ENCODE measurements at regions not wholly inside any gene's neighbourhood (a gene's known extent, or its start where the extent isn't known, plus 50 kb on each side); places are given as distances from the start of the nearest gene placed in this dataset.
"Not testable (repeated sequence)": the region's sequence is repeated elsewhere in the genome, so short reads cannot be mapped to it uniquely, and the experiment has no call there.

- not testable (repeated sequence) for DNase-seq
These were observed 1096.6 kb downstream of the UQCRFS1 start for GRCh38 chr19:28116379-28116778.

DNA sequence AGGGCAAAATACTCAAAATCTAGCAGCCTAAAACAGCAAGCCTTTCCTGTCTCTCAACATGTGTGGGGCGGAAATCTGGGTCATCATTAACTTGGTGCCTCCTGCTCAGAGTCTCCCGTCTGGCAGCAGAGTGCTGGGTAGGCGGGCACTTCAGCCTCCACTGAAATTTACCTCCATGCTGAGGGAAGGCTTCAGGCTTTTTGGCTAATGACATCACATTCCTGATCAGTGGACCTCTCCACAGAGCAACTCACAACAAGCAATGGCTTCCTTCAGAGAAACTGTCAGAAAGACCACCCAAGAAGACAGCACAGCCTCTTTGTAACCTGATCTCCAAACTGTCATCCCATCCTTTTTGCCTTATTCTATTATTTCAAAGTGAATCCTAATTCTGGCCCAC is 1109.0 kb downstream of the UQCRFS1 start:
- DNase-seq = no peak

DNA sequence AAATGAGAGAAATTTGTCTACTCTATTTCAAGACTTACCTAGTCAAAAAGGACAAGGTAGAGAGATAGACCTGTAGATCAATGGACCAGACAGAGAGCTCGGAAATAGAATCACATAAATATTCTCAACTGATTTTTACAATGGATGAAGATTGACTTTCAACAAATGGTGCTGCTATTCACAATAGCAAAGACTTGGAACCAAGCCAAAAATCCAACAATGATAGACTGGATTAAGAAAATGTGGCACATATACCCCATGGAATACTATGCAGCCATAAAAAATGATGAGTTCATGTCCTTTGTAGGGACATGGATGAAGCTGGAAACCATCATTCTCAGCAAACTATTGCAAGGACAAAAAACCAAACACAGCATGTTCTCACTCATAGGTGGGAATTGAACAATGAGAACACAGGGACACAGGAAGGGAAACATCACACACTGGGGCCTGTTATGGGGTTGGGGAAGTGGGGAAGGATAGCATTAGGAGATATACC is 1128.2 kb downstream of the UQCRFS1 start:
- not testable (repeated sequence) for DNase-seq

DNA sequence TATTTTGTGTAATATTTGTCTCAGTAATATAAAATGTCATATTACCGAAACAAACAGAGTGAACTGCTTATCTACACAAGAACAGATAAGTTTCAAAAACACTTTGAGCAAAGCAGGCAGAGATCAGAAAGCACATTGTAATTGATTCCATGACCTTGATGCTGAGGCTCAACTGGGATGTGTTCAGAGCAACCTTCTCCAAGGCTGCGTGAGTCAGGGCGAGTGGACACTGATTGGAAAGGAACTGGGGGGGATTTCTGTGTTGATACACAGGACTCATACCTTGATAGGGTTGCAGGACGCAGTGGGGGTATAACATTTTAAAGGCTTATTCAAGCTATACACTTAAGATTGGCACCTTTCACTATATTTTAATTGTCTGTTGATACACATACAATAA is 1136.3 kb downstream of the UQCRFS1 start:
- DNase-seq = no peak

GRCh38 chr19:28075229-28075628 is 1137.7 kb downstream of the UQCRFS1 start:
- no peak for DNase-seq

- no peak for DNase-seq
These were observed 1138.2 kb downstream of the UQCRFS1 start for GRCh38 chr19:28074773-28075172.

GRCh38 chr19:28067882-28068281 is 1145.1 kb downstream of the UQCRFS1 start:
- no peak for DNase-seq

- DNase-seq = no peak
These were observed 1146.0 kb downstream of the UQCRFS1 start for GRCh38 chr19:28066988-28067387.

- no peak for DNase-seq
These were observed 1146.8 kb downstream of the UQCRFS1 start for GRCh38 chr19:28066161-28066560.

GRCh38 chr19:28065026-28065425 is 1147.9 kb downstream of the UQCRFS1 start:
- DNase-seq = no peak

GRCh38 chr19:28063702-28064101 is 1149.2 kb downstream of the UQCRFS1 start:
- DNase-seq = no peak

DNA sequence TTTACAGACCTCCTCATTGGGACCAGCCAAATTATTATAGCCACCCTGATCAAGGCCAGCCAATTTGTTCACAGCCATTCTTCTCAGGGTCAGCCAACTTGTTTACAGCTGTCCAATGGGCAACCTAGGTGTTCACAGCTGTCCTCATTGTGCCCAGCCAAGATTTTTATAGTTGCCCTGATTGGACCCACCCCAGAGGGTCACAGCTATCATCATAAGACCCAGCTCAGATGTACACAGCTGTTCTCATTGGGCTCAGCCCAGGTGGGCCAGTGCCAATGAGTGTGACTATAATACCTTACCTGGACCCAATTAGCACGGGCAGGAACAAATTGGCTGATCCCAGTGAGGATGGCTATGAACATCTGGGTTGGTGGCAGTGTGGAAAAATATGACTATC is 1151.8 kb downstream of the UQCRFS1 start:
- DNase-seq = no peak

DNA sequence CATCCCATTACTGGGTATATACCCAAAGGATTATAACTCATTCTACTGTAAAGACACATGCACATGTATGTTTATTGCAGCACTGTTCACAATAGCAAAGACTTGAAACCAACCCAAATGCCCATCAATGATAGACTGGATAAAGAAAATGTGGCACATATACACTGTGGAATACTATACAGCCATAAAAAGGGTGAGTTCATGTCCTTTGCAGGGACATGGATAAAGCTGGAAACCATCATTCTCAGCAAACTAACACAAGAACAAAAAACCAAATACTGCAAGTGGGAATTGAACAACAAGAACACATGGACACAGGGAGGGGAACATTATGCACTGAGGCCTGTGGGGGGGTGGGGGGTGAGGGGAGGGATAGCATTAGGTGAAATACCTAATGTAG is 1155.9 kb downstream of the UQCRFS1 start:
- not testable (repeated sequence) for DNase-seq

DNA sequence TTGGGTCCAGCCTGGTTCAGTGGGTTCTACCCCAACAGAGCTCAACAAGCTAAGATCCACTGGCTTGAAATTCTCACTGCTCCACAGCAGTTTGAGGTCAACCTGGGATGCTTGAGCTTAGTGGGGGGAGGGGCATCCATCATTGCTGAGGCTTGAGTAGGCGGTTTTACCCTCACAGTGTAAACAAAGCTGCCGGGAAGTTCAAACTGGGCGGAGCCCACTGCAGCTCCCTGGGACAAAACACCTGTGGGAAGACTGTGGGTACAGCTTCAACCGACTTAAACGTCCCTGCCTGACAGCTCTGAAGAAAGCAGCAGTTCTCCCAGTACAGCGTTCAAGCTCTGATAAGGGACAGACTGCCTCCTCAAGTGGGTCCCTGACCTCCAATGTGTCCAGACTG is 1161.9 kb downstream of the UQCRFS1 start:
- DNase-seq = no peak

DNA sequence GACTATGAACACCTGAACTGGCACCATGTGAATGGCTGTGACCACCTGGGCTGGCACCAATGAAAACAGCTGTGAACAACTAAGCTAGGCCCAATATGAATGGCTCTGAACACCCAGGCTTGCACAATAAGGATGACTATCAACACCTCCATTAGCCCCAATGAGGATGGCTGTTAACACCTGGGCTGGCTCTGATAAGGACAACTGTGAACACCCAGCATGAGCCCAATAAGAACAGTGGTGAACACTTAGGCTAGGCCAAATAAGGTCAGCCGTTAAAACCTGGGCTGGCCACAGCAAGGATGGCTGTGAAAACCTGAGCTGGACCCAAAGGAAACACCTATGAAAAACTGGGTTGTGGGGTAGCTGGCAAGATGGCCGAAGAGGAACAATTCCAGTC is 1163.1 kb downstream of the UQCRFS1 start:
- no peak for DNase-seq

DNA sequence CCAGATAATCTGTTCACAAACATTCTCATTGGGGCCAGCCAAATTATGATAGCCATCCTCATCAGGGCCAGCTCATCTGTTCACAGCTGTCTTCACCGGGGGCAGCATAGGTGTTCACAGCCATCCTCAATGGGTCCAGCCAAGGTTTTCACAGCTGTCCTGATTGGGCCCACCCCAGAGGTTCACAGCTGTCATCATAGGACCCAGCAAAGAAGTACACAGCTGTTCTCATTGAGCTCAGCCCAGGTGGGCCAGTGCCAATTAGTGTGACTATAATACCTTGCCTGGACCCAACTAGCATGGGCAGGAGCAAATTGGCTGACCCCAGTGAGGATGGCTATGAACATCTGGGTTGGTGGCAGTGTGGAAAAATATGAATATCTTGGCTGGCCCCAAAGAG is 1166.0 kb downstream of the UQCRFS1 start:
- DNase-seq = no peak

DNA sequence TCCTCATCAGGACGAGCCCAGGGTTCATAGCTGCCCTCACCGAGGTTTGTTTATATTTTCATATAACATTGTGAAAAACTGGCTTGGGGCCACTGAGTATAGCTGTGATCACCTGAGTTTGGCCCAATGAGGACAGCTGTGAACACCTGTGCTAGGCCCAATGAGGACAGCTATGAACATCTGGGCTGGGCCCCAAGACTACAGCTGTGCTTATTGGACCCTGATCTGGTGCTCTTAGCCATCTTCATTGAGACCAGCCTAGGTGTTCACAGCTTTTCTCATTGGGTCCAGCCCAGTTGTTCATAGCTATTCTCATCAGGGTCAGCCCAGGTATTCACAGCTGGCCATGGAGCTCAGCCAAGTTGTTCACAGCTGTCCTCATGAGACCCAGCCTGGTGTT is 1167.3 kb downstream of the UQCRFS1 start:
- no peak for DNase-seq

- DNase-seq = no peak
These were observed 1168.5 kb downstream of the UQCRFS1 start for GRCh38 chr19:28044477-28044876.

DNA sequence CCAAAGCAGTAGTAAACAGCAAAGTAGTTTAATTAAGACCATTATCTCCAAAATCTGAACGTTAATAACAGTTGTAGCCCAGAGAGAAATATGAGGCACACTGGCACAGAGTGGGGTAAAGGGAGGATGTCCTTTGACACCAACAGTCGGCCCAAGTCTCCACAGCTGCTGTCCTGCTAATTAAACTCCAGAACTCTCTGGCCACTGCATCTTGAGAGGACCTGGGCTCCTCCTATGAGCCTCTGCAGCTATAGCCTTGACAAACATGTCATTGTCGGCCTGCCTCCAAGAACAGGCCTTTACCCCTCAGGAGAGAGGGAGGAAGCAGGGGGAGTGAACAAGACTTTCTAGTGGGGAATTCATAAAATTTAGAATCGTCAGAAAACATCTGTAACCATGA is 1170.4 kb downstream of the UQCRFS1 start:
- DNase-seq = no peak

GRCh38 chr19:28039677-28040381 is 1173.1 kb downstream of the UQCRFS1 start:
- DNase-seq = no peak

DNA sequence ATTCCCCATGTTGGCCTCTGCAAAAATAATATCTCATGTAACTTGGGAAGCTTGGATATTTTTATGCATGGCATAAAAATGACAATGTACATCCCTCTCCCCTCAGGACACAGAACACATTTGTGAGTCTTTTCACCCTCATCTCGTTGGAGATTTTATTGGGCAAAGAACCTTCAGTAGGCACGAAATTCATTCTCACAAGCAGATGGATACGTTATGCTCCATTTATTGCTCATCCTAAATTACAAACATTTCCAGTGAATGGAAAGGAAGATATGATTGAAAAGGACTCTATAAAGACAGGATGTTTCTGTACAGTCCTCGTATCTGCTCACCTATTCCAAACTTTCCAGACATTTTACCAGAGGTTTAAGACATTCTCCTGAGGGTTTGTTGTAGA is 1175.8 kb downstream of the UQCRFS1 start:
- no peak for DNase-seq

- DNase-seq = no peak
These were observed 1176.5 kb downstream of the UQCRFS1 start for GRCh38 chr19:28036486-28036885.

GRCh38 chr19:28034936-28035335 is 1178.0 kb downstream of the UQCRFS1 start:
- DNase-seq = no peak

DNA sequence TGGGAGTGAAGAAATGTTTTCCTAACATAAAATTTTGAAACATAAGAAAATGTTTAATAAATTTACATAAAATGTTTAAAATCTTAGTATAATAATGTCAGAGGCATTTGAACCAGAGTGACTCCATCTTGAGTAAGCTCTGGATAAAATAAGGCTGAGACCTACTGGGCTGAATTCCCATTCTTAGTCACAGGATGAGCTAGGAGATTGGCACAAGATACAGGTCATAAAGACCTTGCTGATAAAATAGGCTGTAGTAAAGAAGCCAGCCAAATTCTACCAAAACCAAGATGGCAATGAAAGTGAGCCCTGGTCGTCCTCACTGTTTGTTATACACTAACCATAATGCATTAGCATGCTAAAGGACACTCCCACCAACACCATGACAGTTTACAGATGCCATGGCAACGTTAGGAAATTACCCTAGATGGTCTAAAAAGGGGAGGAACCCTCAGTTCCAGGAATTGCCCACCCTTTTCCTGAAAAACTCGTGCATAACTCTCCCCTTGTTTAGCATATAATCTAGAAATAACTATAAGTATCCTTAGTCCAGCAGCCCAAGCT is 1184.0 kb downstream of the UQCRFS1 start:
- no peak for DNase-seq

- no peak for DNase-seq
These were observed 1185.8 kb downstream of the UQCRFS1 start for GRCh38 chr19:28027116-28027515.

All from hippocampal formation (tissue), 2 donors.